Endothelial cell of hepatic sinusoid (primary cell): ENCODE measurements at regions not wholly inside any gene's neighbourhood (a gene's known extent, or its start where the extent isn't known, plus 50 kb on each side); places are given as distances from the start of the nearest gene placed in this dataset.
"Not testable (repeated sequence)": the region's sequence is repeated elsewhere in the genome, so short reads cannot be mapped to it uniquely, and the experiment has no call there.

Source experiments
- in situ Hi-C: cut with HindIII; loops from 2 replicates; pipeline ENCODE4 v1.10.0; 2017; ENCODE audit warnings: low sequenced_read_pairs

GRCh38 chr9:73056245-73056644 lies 95.4 kb upstream of the ANXA1 start:
- in situ Hi-C loops = no loop called here

- in situ Hi-C loops = no loop called here
Observed at GRCh38 chr9:73054091-73054490, 97.6 kb upstream of the ANXA1 start.

GRCh38 chr9:73053543-73053942 lies 98.1 kb upstream of the ANXA1 start:
- in situ Hi-C loops = no loop called here

- in situ Hi-C loops = no loop called here
Observed at GRCh38 chr9:73050887-73051550, 98.2 kb upstream of the ALDH1A1 start.

- in situ Hi-C loops = no loop called here
Observed at GRCh38 chr9:73050065-73050816, 97.4 kb upstream of the ALDH1A1 start.

GRCh38 chr9:73049280-73049679 lies 96.4 kb upstream of the ALDH1A1 start:
- in situ Hi-C loops = no loop called here

- in situ Hi-C loops = no loop called here
Observed at GRCh38 chr9:73046769-73047168, 93.9 kb upstream of the ALDH1A1 start.

- in situ Hi-C loops = not testable (repeated sequence)
Observed at GRCh38 chr9:73044776-73045175, 91.9 kb upstream of the ALDH1A1 start.

GRCh38 chr9:73042155-73042554 lies 89.3 kb upstream of the ALDH1A1 start:
- in situ Hi-C loops = no loop called here

GRCh38 chr9:73039271-73040263 lies 86.7 kb upstream of the ALDH1A1 start:
- in situ Hi-C loops = no loop called here

- in situ Hi-C loops = no loop called here
Observed at GRCh38 chr9:73038613-73039012, 85.8 kb upstream of the ALDH1A1 start.

GRCh38 chr9:73038089-73038509 lies 85.2 kb upstream of the ALDH1A1 start:
- in situ Hi-C loops = no loop called here

GRCh38 chr9:73037613-73038012 lies 84.8 kb upstream of the ALDH1A1 start:
- in situ Hi-C loops = no loop called here

- in situ Hi-C loops = no loop called here
Observed at GRCh38 chr9:73034962-73035361, 82.1 kb upstream of the ALDH1A1 start.

- in situ Hi-C loops = no loop called here
Observed at GRCh38 chr9:73031350-73031749, 78.5 kb upstream of the ALDH1A1 start.

- in situ Hi-C loops = no loop called here
Observed at GRCh38 chr9:73030370-73031030, 77.6 kb upstream of the ALDH1A1 start.

GRCh38 chr9:73029346-73029745 lies 76.5 kb upstream of the ALDH1A1 start:
- in situ Hi-C loops = no loop called here

GRCh38 chr9:73026375-73026774 lies 73.5 kb upstream of the ALDH1A1 start:
- in situ Hi-C loops = no loop called here

GRCh38 chr9:73024601-73025034 lies 71.8 kb upstream of the ALDH1A1 start:
- in situ Hi-C loops = no loop called here

GRCh38 chr9:73023025-73023541 lies 70.2 kb upstream of the ALDH1A1 start:
- in situ Hi-C loops = no loop called here
